ENCODE measurements at regions not wholly inside any gene's neighbourhood (a gene's known extent, or its start where the extent isn't known, plus 50 kb on each side); places are given as distances from the start of the nearest gene placed in this dataset.

DNA sequence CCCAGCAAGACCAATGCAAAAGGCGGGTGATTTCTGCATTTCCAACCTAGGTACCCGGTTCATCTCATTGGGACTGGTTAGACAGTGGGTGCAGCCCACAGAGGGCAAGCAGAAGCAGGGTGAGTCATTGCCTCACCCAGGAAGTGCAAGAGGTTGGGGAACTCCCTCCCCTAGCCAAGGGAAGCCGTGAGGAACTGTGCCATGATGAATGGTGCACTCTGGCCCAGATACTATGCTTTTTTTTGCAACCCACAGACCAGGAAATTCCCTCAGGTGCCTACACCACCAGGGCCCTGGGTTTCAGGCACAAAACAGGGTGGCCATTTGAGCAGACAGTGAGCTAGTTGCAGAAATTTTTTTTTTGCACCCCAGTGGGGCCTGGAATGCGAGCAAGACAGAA is 662.6 kb upstream of the ACVR2A start:
- H3K4me1 ChIP-seq, result no peaks in the 10 kb centered on the region
- no peak overlapping the region for H3K4me3 ChIP-seq
- no peak overlapping the region for H3K27ac ChIP-seq
- DNase-seq, result no peak
- H3K27me3 ChIP-seq, result no peaks in the 10 kb centered on the region
- H3K36me3 ChIP-seq, result no peaks in the 10 kb centered on the region
- intact Hi-C loops (cut with DNase I; ENCODE audit: low total_unique reads), result no loop called here
- H3K9me3 ChIP-seq, result no peaks in the 10 kb centered on the region
- TF ChIP-seq, protein P1, sequence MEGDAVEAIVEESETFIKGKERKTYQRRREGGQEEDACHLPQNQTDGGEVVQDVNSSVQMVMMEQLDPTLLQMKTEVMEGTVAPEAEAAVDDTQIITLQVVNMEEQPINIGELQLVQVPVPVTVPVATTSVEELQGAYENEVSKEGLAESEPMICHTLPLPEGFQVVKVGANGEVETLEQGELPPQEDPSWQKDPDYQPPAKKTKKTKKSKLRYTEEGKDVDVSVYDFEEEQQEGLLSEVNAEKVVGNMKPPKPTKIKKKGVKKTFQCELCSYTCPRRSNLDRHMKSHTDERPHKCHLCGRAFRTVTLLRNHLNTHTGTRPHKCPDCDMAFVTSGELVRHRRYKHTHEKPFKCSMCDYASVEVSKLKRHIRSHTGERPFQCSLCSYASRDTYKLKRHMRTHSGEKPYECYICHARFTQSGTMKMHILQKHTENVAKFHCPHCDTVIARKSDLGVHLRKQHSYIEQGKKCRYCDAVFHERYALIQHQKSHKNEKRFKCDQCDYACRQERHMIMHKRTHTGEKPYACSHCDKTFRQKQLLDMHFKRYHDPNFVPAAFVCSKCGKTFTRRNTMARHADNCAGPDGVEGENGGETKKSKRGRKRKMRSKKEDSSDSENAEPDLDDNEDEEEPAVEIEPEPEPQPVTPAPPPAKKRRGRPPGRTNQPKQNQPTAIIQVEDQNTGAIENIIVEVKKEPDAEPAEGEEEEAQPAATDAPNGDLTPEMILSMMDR (IDR thresholded peaks at IDR 0.05), result no peak
- no peak for TF ChIP-seq POLR2A (IDR thresholded peaks at IDR 0.05)

DNA sequence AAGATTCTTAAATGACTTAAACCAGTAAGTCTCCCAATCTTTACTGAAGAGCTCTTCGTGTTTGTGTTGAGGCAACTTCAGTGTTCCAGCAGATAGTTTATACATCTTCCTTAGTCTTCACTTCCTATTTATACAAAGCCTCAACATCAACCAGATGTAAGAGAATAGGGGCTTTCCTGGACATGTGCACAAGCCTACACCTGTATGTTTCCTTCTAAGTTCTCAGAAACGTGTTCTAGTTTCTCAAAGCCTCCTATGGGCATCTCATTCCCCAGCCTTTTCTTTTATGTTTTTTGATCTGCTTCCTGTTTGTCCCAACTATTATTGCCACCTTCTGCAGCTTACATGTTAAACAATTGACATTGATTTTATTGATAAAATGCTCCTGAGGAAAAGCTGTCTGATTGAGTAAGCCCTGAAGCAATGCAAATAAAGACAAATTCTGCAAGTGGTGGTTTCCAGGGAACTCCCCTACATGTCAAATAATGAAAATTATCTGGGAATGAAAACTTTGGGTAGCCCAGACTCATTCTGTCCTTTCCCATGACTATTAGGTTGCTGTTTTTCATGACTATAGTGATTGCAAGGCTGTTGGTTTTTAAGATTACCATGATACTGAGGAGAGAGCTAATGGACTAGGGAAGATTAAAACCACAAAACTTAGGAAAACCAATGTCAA is 663.3 kb upstream of the ACVR2A start:
- H3K27me3 ChIP-seq, result no peaks in the 10 kb centered on the region
- no peak for TF ChIP-seq POLR2A (IDR thresholded peaks at IDR 0.05)
- TF ChIP-seq, protein P1 (IDR thresholded peaks at IDR 0.05), result no peak
- no peaks in the 10 kb centered on the region for H3K9me3 ChIP-seq
- no peak for DNase-seq
- H3K36me3 ChIP-seq, result no peaks in the 10 kb centered on the region
- no peak overlapping the region for H3K27ac ChIP-seq
- H3K4me1 ChIP-seq, result no peaks in the 10 kb centered on the region
- H3K4me3 ChIP-seq, result no peak overlapping the region
- intact Hi-C loops (cut with DNase I; ENCODE audit: low total_unique reads), result no loop called here

DNA sequence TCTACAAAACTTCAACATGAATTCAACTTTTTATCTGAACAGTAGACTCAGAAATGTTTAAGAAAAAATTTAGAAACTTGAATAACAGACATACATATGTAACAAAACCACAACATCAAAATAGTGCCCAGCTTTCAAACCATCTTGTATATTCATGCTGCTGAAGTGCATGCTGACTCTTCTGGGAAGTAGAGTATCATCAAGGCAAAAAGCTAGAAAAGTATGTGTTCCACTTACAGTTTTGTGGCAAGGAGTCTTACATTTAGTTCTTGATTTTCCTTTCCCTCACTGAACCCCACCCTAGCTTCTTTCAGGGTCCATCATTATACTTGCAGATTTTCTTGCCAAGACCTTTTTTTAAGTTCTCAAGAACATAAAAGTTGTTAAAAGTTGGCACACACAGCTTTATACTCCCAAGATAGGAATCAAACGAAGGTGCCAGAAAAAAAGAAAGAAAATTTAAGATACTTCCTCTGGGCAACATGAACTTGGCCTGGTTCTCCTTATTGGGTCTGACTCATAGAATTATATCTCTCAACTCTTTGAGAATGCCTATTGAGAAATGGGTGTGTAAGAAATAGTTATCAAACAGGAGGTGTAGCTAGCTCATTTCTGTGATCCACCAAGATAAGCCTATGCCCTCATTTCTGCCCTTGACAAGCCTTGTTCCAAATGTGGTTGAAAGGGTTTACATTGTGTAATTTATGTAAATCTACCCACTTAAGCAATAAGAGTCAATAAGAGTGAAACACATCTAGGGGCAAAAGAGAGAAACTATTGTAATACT is 667.6 kb upstream of the ACVR2A start:
- no peak for DNase-seq
- Histone ChIP-seq H3K36me3 (no peaks in the 10 kb centered on the region), H3K4me3 (no peak overlapping the region), H3K9me3 (no peaks in the 10 kb centered on the region), H3K27me3 (no peaks in the 10 kb centered on the region), H3K27ac (no peak overlapping the region), H3K4me1 (no peaks in the 10 kb centered on the region)
- TF ChIP-seq, protein P1 (IDR thresholded peaks at IDR 0.05), result no peak
- no peak for TF ChIP-seq POLR2A (IDR thresholded peaks at IDR 0.05)
- intact Hi-C loops (cut with DNase I; ENCODE audit: low total_unique reads), result no loop called here

DNA sequence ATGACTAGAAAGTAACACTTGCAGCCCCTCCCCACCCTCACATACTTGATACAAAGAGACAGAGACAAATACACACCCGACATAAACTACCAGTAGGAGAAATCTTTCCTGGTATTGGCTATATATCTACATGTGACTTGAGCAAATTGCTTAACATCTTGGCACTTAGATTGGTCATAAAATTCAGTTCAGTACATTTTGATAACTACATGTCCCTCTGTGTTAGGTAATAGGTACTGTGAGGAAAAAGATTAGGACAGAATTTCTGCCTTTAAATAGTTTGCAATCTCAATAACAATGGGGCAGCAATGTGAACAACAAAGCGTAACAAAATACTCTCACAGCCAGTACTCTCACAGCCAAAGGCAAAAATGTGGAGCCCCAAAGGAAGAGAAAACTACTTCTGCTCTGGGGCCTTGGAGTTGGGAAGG is 670.0 kb upstream of the ACVR2A start:
- Histone ChIP-seq H3K36me3 (no peaks in the 10 kb centered on the region), H3K4me3 (no peak overlapping the region), H3K4me1 (no peaks in the 10 kb centered on the region), H3K9me3 (no peaks in the 10 kb centered on the region), H3K27me3 (no peaks in the 10 kb centered on the region), H3K27ac (no peak overlapping the region)
- no peak for DNase-seq
- no peak for TF ChIP-seq POLR2A (IDR thresholded peaks at IDR 0.05)
- TF ChIP-seq, protein P1 (IDR thresholded peaks at IDR 0.05), result no peak
- intact Hi-C loops (cut with DNase I; ENCODE audit: low total_unique reads), result no loop called here

DNA sequence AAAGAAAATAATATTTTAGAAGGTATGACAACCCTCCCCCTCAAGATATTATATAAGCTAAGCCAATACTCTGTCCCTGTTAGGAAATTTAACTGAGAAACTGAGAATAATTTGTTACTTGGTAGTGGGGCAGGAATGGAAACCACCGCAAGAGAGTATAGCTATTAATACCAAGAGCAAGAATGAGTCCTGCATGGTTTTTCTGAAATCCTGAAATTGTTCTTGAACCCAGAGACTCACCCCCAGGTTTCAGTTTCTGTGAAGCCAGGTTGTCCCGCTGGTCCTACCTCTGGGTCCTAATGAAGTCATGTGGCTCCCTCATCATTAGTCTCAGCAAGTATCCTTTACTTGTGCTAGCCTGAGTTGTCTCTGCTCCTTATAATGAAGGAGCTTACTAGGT is 671.0 kb upstream of the ACVR2A start:
- no peaks in the 10 kb centered on the region for H3K36me3 ChIP-seq
- H3K27me3 ChIP-seq, result no peaks in the 10 kb centered on the region
- H3K27ac ChIP-seq, result no peak overlapping the region
- no peak for DNase-seq
- no peaks in the 10 kb centered on the region for H3K4me1 ChIP-seq
- no peak for TF ChIP-seq POLR2A (IDR thresholded peaks at IDR 0.05)
- H3K9me3 ChIP-seq, result no peaks in the 10 kb centered on the region
- intact Hi-C loops (cut with DNase I; ENCODE audit: low total_unique reads), result no loop called here
- no peak overlapping the region for H3K4me3 ChIP-seq

All from uterus (tissue), 3 donors.